ENCODE measurements at regions not wholly inside any gene's neighbourhood (a gene's known extent, or its start where the extent isn't known, plus 50 kb on each side); places are given as distances from the start of the nearest gene placed in this dataset.
"Not testable (repeated sequence)": the region's sequence is repeated elsewhere in the genome, so short reads cannot be mapped to it uniquely, and the experiment has no call there.

- TF ChIP-seq, protein P1, sequence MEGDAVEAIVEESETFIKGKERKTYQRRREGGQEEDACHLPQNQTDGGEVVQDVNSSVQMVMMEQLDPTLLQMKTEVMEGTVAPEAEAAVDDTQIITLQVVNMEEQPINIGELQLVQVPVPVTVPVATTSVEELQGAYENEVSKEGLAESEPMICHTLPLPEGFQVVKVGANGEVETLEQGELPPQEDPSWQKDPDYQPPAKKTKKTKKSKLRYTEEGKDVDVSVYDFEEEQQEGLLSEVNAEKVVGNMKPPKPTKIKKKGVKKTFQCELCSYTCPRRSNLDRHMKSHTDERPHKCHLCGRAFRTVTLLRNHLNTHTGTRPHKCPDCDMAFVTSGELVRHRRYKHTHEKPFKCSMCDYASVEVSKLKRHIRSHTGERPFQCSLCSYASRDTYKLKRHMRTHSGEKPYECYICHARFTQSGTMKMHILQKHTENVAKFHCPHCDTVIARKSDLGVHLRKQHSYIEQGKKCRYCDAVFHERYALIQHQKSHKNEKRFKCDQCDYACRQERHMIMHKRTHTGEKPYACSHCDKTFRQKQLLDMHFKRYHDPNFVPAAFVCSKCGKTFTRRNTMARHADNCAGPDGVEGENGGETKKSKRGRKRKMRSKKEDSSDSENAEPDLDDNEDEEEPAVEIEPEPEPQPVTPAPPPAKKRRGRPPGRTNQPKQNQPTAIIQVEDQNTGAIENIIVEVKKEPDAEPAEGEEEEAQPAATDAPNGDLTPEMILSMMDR (IDR thresholded peaks at IDR 0.05): not testable (repeated sequence)
- not testable (repeated sequence) for TF ChIP-seq ZFX (IDR thresholded peaks at IDR 0.05; ENCODE audit: borderline replicate concordance)
These were observed 106.0 kb downstream of the BUD13 start for GRCh38 chr11:116666673-116667249.

Data from 22Rv1 (cell line).